Karpas-422 (cell line): ENCODE measurements at regions not wholly inside any gene's neighbourhood (a gene's known extent, or its start where the extent isn't known, plus 50 kb on each side); places are given as distances from the start of the nearest gene placed in this dataset.

Experiments
- DNase-seq: peaks from one replicate; pipeline ENCODE4 v3.0.0-alpha.2; 2015
- H2AFZ ChIP-seq: fragments of 200-600 bp; sonication (generic); 2 replicates; pipeline ENCODE4 v1.6.1; 2014; ENCODE audit warnings: antibody characterized with exemption, low read length, mixed read lengths
- H3K27ac ChIP-seq: fragments of 200-600 bp; sonication (generic); 2 replicates; pipeline ENCODE4 v1.5.1; 2014; ENCODE audit warnings: mild to moderate bottlenecking, low read length, moderate library complexity
- H3K27me3 ChIP-seq: fragments of 200-600 bp; sonication (generic); 2 replicates; pipeline ENCODE4 v1.6.1; 2014; ENCODE audit warnings: low read length, mixed read lengths
- H3K36me3 ChIP-seq: fragments of 200-600 bp; sonication (generic); 2 replicates; pipeline ENCODE4 v1.6.1; 2014; ENCODE audit warnings: low read length, mixed read lengths; ENCODE audit not compliant: insufficient read depth
- H3K4me1 ChIP-seq: fragments of 200-600 bp; sonication (generic); 2 replicates; pipeline ENCODE4 v1.6.1; 2014; ENCODE audit warnings: mild to moderate bottlenecking, low read length, mixed read lengths
- H3K4me2 ChIP-seq: fragments of 200-600 bp; sonication (generic); 2 replicates; pipeline ENCODE4 v1.6.1; 2014; ENCODE audit warnings: low read length, low read depth, mild to moderate bottlenecking; ENCODE audit not compliant: poor library complexity, severe bottlenecking
- H3K4me3 ChIP-seq: fragments of 200-600 bp; sonication (generic); 2 replicates; pipeline ENCODE4 v1.5.1; 2014; ENCODE audit warnings: mild to moderate bottlenecking, antibody characterized with exemption, low read length, mixed read lengths
- H3K79me2 ChIP-seq: fragments of 200-600 bp; sonication (generic); 2 replicates; pipeline ENCODE4 v1.6.1; 2014; ENCODE audit warnings: mild to moderate bottlenecking, low read length, mixed read lengths
- H3K9ac ChIP-seq: fragments of 200-600 bp; sonication (generic); 2 replicates; pipeline ENCODE4 v1.6.0; 2014; ENCODE audit warnings: low read length
- H3K9me2 ChIP-seq: fragments of 200-600 bp; sonication (generic), shearing (Covaris generic); replicated peaks from 2 replicates; pipeline ENCODE4 v1.6.0; 2014; ENCODE audit warnings: mild to moderate bottlenecking, low read length, moderate library complexity; ENCODE audit not compliant: insufficient read depth
- H3K9me3 ChIP-seq: fragments of 300-700, 200-600 bp; sonication (generic); 2 replicates; pipeline ENCODE4 v1.6.1; 2014; ENCODE audit warnings: low read length, mixed read lengths
- H4K20me1 ChIP-seq: fragments of 200-600 bp; sonication (generic); 2 replicates; pipeline ENCODE4 v1.6.1; 2014; ENCODE audit warnings: mild to moderate bottlenecking, antibody characterized with exemption, low read length, low read depth; ENCODE audit not compliant: insufficient read depth

DNA sequence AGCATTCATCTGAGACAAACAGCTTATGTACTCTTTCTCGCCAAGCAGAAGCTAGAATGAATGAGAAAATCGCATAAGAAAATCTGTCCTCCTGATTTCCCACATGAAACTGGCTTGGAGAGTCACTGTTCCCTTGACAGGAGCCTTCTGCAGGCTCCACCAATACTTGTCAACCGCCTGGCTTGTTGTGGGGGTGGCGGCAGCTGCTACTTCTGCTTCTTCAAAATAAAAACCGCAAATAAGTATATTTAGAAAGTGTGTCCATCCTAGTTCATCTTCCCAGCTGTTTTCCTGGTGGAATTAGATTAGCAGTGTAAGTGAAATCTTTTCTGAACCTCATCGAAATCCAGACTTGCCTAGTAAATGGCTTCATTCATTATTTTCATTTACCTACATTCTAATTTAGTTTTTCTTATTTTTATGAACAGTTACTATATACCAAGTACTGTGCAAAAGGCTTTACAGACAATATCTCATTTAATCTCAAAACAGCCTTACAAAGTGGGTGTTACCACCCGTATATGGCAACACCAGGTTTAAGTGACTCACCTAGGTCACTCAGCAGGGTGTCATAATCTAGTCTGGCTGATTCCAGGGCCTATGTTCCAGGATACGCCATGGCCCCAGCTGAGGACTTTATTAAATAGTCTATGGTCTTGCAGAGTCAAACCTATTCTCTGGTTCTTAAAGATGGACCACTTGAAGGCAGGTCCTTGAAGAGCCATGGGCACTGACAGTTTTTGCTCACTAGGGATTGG lies 104.6 kb upstream of the IGFBP7 start:
- no peak overlapping the region for H2AFZ ChIP-seq
- H3K4me1 ChIP-seq = no peaks in the 10 kb centered on the region

DNA sequence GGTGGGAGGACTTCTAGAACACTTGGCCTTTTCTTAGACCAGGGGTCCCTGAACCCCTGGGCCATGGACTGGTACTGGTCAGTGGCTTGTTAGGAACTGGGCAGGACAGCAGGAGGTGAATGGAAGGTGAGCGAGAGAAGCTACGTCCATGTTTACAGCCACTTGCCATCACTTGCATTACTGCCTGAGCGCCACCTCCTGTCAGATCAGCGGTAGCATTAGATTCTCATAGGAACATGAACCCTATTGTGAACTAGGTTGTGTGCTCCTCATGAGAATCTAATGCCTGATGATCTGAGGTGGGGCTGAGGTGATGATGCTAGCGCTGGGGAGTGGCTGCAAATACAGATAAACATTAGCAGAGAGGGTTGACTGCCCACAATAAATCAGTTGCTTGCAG lies 100.9 kb upstream of the IGFBP7 start:
- H3K27me3 ChIP-seq = no peaks in the 10 kb centered on the region
- H3K79me2 ChIP-seq = no peaks in the 10 kb centered on the region
- no peak overlapping the region for H3K4me3 ChIP-seq
- H4K20me1 ChIP-seq = no peaks in the 10 kb centered on the region
- H3K9me2 ChIP-seq = no peaks in the 10 kb centered on the region
- H3K36me3 ChIP-seq = no peaks in the 10 kb centered on the region
- H3K9ac ChIP-seq = no peak overlapping the region
- DNase-seq = peak; percentile 62
- no peaks in the 10 kb centered on the region for H3K9me3 ChIP-seq
- H3K4me2 ChIP-seq = no peak overlapping the region
- no peak overlapping the region for H2AFZ ChIP-seq
- H3K27ac ChIP-seq = no peak overlapping the region
- no peaks in the 10 kb centered on the region for H3K4me1 ChIP-seq

More for the DNA sequence above, 104.6 kb upstream of the IGFBP7 start:
- Histone ChIP-seq H4K20me1 (no peaks in the 10 kb centered on the region), H3K9me2 (no peaks in the 10 kb centered on the region), H3K27me3 (no peaks in the 10 kb centered on the region), H3K36me3 (no peaks in the 10 kb centered on the region), H3K9me3 (no peaks in the 10 kb centered on the region), H3K4me2 (no peak overlapping the region), H3K79me2 (no peaks in the 10 kb centered on the region), H3K4me3 (no peak overlapping the region), H3K9ac (no peak overlapping the region), H3K27ac (no peak overlapping the region)
- DNase-seq = no peak

DNA sequence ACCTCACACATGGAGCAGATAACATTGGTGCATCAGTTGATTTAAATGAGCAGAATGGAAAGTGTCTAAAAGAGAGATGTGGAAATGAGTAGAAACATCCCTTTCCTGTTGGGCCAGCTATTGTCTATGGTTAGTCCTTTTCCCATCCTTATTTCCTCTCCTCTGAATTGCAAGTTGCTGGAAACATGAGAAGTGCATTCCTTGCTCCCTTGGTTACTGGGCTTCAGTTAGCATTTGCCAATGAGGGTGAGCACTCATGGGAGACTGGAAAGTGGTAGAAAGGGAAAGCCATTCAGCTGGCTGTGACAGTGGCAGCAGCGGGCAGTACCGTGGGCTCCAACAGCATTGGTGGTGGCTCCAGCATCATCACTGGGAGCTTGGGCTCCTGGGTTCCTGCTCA lies 96.0 kb upstream of the IGFBP7 start:
- Histone ChIP-seq H3K4me2 (no peak overlapping the region), H3K9me2 (no peaks in the 10 kb centered on the region), H3K4me3 (no peak overlapping the region), H3K36me3 (no peaks in the 10 kb centered on the region), H3K27me3 (no peaks in the 10 kb centered on the region), H3K27ac (no peak overlapping the region), H4K20me1 (no peaks in the 10 kb centered on the region), H3K79me2 (no peaks in the 10 kb centered on the region), H3K9me3 (no peaks in the 10 kb centered on the region), H3K9ac (no peak overlapping the region), H3K4me1 (no peaks in the 10 kb centered on the region), H2AFZ (no peak overlapping the region)
- no peak for DNase-seq

DNA sequence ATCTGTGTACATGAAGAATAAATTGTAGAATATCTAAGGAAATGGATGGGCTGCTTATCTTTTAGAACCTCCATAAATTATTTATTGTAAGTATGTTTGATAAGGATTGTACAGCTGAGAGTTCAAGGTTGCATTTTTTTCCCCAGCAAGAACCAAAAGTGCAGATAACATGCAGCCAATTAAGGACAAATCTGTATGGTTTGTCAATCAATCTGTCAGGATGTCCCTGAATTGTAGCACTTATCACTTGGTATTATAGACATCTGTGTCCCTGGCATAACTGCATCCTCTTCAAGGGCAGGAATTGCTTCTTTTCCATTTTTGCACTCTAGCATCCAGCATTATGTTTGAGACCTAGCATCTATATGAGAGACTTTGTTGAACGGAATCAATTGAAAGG lies 95.4 kb upstream of the IGFBP7 start:
- Histone ChIP-seq H4K20me1 (no peaks in the 10 kb centered on the region), H3K9me3 (no peaks in the 10 kb centered on the region), H3K4me1 (no peaks in the 10 kb centered on the region), H3K79me2 (no peaks in the 10 kb centered on the region), H3K27me3 (no peaks in the 10 kb centered on the region), H2AFZ (no peak overlapping the region), H3K36me3 (no peaks in the 10 kb centered on the region), H3K27ac (no peak overlapping the region), H3K4me3 (no peak overlapping the region), H3K9me2 (no peaks in the 10 kb centered on the region), H3K9ac (no peak overlapping the region), H3K4me2 (no peak overlapping the region)
- DNase-seq = no peak

DNA sequence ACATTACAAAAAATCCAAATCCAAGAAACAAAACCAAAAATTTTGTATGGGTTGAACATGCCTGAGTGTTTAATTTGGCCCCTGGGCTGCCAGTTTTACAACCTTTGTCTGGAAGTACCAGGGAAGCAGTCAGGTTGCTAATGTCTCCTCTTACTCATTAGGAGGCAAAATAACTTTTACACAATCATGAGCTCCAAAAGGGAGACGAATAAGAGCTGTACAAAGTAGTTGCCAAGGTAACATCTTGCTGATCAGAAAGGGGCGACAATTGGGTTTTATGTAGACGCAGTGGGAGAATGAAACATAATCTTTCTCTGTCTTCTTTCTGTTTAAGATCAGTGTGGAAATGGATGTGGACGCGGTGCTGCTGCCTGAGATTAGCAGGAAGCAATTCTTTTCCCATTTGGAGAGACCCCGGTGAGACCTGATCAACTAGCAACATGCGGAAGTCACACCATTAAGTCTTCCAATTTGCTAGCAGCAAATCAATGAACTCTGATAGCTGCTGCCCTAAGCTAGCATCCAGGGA lies 90.7 kb upstream of the IGFBP7 start:
- no peaks in the 10 kb centered on the region for H3K9me2 ChIP-seq
- DNase-seq = no peak
- H3K4me2 ChIP-seq = no peak overlapping the region
- no peak overlapping the region for H2AFZ ChIP-seq
- no peak overlapping the region for H3K9ac ChIP-seq
- no peaks in the 10 kb centered on the region for H3K79me2 ChIP-seq
- no peaks in the 10 kb centered on the region for H4K20me1 ChIP-seq
- no peaks in the 10 kb centered on the region for H3K36me3 ChIP-seq
- H3K9me3 ChIP-seq = no peaks in the 10 kb centered on the region
- H3K27ac ChIP-seq = no peak overlapping the region
- no peaks in the 10 kb centered on the region for H3K4me1 ChIP-seq
- no peak overlapping the region for H3K4me3 ChIP-seq
- H3K27me3 ChIP-seq = no peaks in the 10 kb centered on the region

DNA sequence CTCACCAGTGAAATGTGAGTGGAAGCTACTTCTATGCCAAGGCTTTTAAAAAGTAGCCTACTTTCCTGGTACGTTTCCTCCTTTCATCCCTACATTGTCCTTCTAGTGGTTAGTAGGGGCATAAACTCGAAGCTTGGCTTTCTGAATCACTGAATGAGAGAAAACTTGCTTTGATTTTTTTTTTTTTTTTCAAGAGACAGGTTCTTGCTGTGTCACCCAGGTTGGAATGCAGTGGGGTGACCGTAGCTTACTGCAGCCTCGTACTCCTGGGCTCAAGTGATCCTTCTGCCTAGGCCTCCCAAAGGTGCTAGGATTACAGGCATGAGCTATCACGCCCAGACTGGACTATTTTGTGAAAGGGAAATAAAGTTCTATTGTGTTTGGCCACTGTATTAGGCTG lies 89.1 kb upstream of the IGFBP7 start:
- no peak for DNase-seq
- Histone ChIP-seq H3K27me3 (no peaks in the 10 kb centered on the region), H3K4me2 (no peak overlapping the region), H3K27ac (no peak overlapping the region), H3K9me3 (no peaks in the 10 kb centered on the region), H3K36me3 (no peaks in the 10 kb centered on the region), H3K9ac (no peak overlapping the region), H3K4me1 (no peaks in the 10 kb centered on the region), H3K9me2 (no peaks in the 10 kb centered on the region), H2AFZ (no peak overlapping the region), H3K4me3 (no peak overlapping the region), H3K79me2 (no peaks in the 10 kb centered on the region), H4K20me1 (no peaks in the 10 kb centered on the region)

DNA sequence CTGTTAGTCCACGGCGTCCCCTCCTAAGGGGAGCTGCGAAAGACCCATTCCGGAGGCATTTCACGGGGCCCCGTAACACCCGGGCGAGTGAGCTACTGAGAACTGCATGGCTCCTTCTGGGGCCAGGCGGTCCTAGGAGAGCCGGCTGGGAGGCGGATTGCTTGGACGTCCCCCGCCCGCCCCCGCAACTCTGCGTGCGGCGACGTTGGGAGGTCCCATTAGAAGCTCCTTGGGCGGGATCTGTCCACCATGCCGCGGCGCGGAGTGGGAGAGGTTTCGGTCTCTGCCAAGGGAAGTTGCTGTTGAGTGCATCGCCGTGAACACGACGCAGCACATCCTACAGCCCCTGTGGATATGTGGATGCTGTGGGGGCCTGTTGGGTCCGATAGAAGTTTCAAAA lies 85.4 kb upstream of the IGFBP7 start:
- Histone ChIP-seq H3K36me3 (no peaks in the 10 kb centered on the region), H3K4me3 (no peak overlapping the region)

DNA sequence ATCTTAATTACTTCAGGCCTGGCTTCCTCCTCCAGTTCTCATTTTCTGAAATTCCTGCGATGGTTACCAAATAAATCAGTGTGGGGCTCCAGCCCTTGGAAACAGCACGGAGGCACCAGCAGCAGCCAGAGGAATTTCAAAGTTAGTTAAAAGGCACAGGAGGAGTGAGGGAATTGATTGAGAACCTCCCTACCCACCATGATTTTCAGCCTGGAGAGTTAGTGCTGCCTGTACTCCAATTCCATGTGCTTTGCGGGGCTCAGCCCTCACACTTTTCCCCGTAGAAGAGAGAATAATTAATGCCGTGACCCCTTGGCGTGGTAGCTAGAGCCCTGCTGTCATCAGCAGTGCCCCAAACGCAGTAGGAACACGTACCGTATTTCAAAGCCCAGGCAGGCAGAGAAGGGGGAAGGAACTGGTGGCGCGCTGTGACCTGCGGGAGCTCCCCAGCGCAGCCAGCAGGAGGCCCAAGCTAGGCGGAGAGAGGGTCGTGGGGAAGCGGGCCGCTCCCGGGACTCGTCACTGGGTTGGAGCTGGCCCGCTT lies 84.0 kb upstream of the IGFBP7 start:
- Histone ChIP-seq H3K79me2 (no peaks in the 10 kb centered on the region), H2AFZ (no peak overlapping the region)
- DNase-seq = no peak

More for the DNA sequence above, 85.4 kb upstream of the IGFBP7 start:
- no peak overlapping the region for H3K4me2 ChIP-seq
- no peak overlapping the region for H2AFZ ChIP-seq
- H3K9ac ChIP-seq = no peak overlapping the region
- no peaks in the 10 kb centered on the region for H3K9me3 ChIP-seq
- no peaks in the 10 kb centered on the region for H3K9me2 ChIP-seq
- no peak for DNase-seq
- H3K27me3 ChIP-seq = no peaks in the 10 kb centered on the region
- H3K79me2 ChIP-seq = no peaks in the 10 kb centered on the region
- H3K27ac ChIP-seq = no peak overlapping the region
- H4K20me1 ChIP-seq = no peaks in the 10 kb centered on the region
- H3K4me1 ChIP-seq = no peaks in the 10 kb centered on the region

More for the DNA sequence above, 84.0 kb upstream of the IGFBP7 start:
- Histone ChIP-seq H3K4me3 (no peak overlapping the region), H3K36me3 (no peaks in the 10 kb centered on the region), H3K4me2 (no peak overlapping the region), H3K27ac (no peak overlapping the region), H3K4me1 (no peaks in the 10 kb centered on the region), H3K27me3 (no peaks in the 10 kb centered on the region), H3K9me3 (no peaks in the 10 kb centered on the region), H3K9me2 (no peaks in the 10 kb centered on the region), H3K9ac (no peak overlapping the region), H4K20me1 (no peaks in the 10 kb centered on the region)
